Spleen (tissue), 11 donors: ENCODE measurements at regions not wholly inside any gene's neighbourhood (a gene's known extent, or its start where the extent isn't known, plus 50 kb on each side); places are given as distances from the start of the nearest gene placed in this dataset.
"Not testable (repeated sequence)": the region's sequence is repeated elsewhere in the genome, so short reads cannot be mapped to it uniquely, and the experiment has no call there.

Experiments
- DNase-seq: peaks from one replicate; pipeline ENCODE4 v3.0.0-alpha.2; 2020
- H3K27ac ChIP-seq, 8 donors: fragments of 200-600 bp; sonication (generic) in 7 of 8; 1 replicate in 4 of 8; 2 replicates in 4 of 8; pipeline versions ENCODE4 v1.5.0 to v1.8.0; 2016 to 2021; ENCODE audit warnings: inconsistent platforms in 4 of 8, mild to moderate bottlenecking in 4 of 8, moderate library complexity in 1 of 8
- H3K27me3 ChIP-seq, 7 donors: fragments of 200-600 bp; sonication (generic) in 6 of 7; replicated peaks in 1 of 7; 1 replicate in 4 of 7; 2 replicates in 3 of 7; pipeline versions ENCODE4 v1.5.0 to v1.8.0; 2016 to 2021; ENCODE audit warnings: inconsistent platforms in 3 of 7, mild to moderate bottlenecking in 1 of 7
- H3K36me3 ChIP-seq, 6 donors: fragments of 200-600 bp; sonication (generic) in 5 of 6; 1 replicate in 4 of 6; 2 replicates in 2 of 6; pipeline versions ENCODE4 v1.5.0 to v1.8.0; 2016 to 2021; ENCODE audit warnings: inconsistent platforms in 2 of 6
- H3K4me1 ChIP-seq, 6 donors: fragments of 200-600 bp; sonication (generic) in 5 of 6; 1 replicate in 3 of 6; 2 replicates in 3 of 6; pipeline versions ENCODE4 v1.5.0 to v1.8.0; 2016 to 2021; ENCODE audit warnings: inconsistent platforms in 3 of 6
- H3K4me3 ChIP-seq, 8 donors: fragments of 200-600 bp; sonication (generic) in 7 of 8; 1 replicate in 4 of 8; 2 replicates in 4 of 8; pipeline versions ENCODE4 v1.5.0 to v1.8.0; 2016 to 2021; ENCODE audit warnings: inconsistent platforms in 4 of 8, mild to moderate bottlenecking in 4 of 8, moderate library complexity in 2 of 8
- H3K9me3 ChIP-seq, 8 donors: fragments of 200-600 bp; sonication (generic) in 7 of 8; 1 replicate in 4 of 8; 2 replicates in 4 of 8; pipeline versions ENCODE4 v1.5.0 to v1.8.0; 2016 to 2021; ENCODE audit warnings: inconsistent platforms in 4 of 8
- CTCF ChIP-seq, 11 experiments: fragments of 200-600 bp in 7 of 11; fragments of 450-650 bp in 4 of 11; sonication (generic) in 4 of 11; IDR thresholded peaks in 8 of 11; conservative IDR thresholded peaks in 3 of 11; 1 replicate in 7 of 11; 2 replicates in 4 of 11; pipeline versions ENCODE4 v1.4.0 to v1.8.0; 2016 to 2021; ENCODE audit warnings: antibody characterized with exemption in 11 of 11, inconsistent platforms in 4 of 11, mild to moderate bottlenecking in 1 of 11
- POLR2A ChIP-seq, 3 donors: fragments of 450-650 bp; IDR thresholded peaks; one replicate each; pipeline ENCODE4 v1.5.1; 2017; ENCODE audit warnings: antibody characterized with exemption in 3 of 3, mild to moderate bottlenecking in 1 of 3
- POLR2AphosphoS5 ChIP-seq, 3 donors: sonication (generic); formaldehyde crosslinking; IDR thresholded peaks; one replicate each; pipeline ENCODE4 v1.5.1; 2017; ENCODE audit warnings: antibody characterized with exemption in 3 of 3
- WGBS, 5 donors: extraction: QIAGEN DNeasy Blood & Tissue Kit in 3 of 5; methylation state at CpG; one replicate each; pipeline versions ENCODE4 v1.1.5 to v1.1.7; 2013 to 2018; 5-methylcytosine and 5-hydroxymethylcytosine counted together
- intact Hi-C: fragments of 100-400 bp; cut with DNase I; formaldehyde crosslinking; loops from one replicate; pipeline ENCODE4 v1.15.0; 2023; ENCODE audit warnings: low total_unique reads
- donor health status: healthy with polysubstance abuse.
- donor health status: DM: no; HTN: no; CAD: no; lungs with moderate emphysema.
- donor health status: DM: no; HTN: no; CAD: no.
- donor health status: Bipolar disorder and iron deficiency.
- donor health status: healthy.
- donor health status: DM: no; HTN: no; CAD: no.
- donor health status: DM: yes; HTN: yes; CAD: no.

- WGBS, 5 donors, result 83 to 92% (median 90%) methylated on average over 4 of the region's 4 CpGs
- no peaks in the 10 kb centered on the region for H3K4me1 ChIP-seq
- H3K4me3 ChIP-seq, result no peak overlapping the region
- H3K36me3 ChIP-seq, result no peaks in the 10 kb centered on the region
- DNase-seq, result no peak
- peaks cover 0 to 7% (median 0%) of the 10 kb centered on the region in 7 donors for H3K27me3 ChIP-seq
- no peak for TF ChIP-seq CTCF (IDR thresholded peaks at IDR 0.05 in 8 of 11, conservative IDR thresholded peaks at IDR 0.05 in 3 of 11)
- TF ChIP-seq POLR2AphosphoS5 (IDR thresholded peaks at IDR 0.05), result no peak
- TF ChIP-seq POLR2A (IDR thresholded peaks at IDR 0.05), result no peak
- H3K27ac ChIP-seq, result no peak overlapping the region
- intact Hi-C loops, result no loop called here
- H3K9me3 ChIP-seq, result peaks cover 0 to 18% (median 0%) of the 10 kb centered on the region in 8 donors
These were observed 690.7 kb upstream of the TBX3 start for GRCh38 chr12:115374480-115375185.

DNA sequence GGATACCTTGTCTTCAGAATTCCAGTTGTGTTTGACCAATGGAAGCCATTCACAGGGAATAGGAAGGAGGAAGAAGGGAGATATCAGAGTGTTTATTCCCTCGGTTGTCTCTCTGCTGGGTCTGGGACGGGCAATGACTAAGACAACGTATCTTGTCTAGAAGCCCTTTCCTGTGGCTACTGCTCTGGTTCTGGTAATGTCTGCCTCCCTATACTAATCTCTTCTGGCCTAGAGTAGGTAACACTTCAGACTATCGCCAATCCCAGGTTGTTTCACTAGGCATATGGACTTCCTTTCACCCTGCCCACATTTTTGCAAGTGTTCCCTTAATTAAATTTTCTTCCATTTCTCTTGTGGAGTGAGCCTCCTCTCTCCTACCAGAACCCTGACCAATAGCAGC lies 687.7 kb upstream of the TBX3 start:
- intact Hi-C loops, result no loop called here
- no peaks in the 10 kb centered on the region for H3K27me3 ChIP-seq
- peaks cover 0 to 24% (median 0%) of the 10 kb centered on the region in 8 donors for H3K9me3 ChIP-seq
- 81 to 88% (median 86%) methylated on average over 4 of the region's 4 CpGs for WGBS, 5 donors
- DNase-seq, result no peak
- TF ChIP-seq POLR2A (IDR thresholded peaks at IDR 0.05) (no peak), CTCF (IDR thresholded peaks at IDR 0.05 in 8 of 11, conservative IDR thresholded peaks at IDR 0.05 in 3 of 11) (no peak)
- H3K4me3 ChIP-seq, result no peak overlapping the region
- no peaks in the 10 kb centered on the region for H3K4me1 ChIP-seq
- H3K27ac ChIP-seq, result no peak overlapping the region
- H3K36me3 ChIP-seq, result no peaks in the 10 kb centered on the region

DNA sequence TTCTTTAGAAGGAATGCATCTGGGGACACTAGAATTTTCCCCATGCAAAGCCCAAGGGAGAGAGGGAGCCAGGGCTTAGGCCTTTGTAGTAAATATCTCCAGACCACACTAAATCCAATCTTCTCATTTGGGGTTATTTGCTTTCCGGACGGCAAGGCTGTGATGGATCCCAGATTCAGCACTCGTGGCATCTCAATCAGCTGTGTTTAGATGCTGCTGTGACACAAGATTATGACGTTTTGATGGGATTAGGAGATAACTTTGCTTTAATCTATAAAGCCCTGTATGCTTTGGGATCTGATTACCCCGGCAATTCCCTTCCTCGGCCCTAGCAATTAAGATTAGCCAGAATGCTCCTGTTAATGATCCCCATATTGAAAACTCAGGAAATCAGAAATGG lies 686.7 kb upstream of the TBX3 start:
- Histone ChIP-seq H3K27ac (no peak overlapping the region), H3K27me3 (no peaks in the 10 kb centered on the region), H3K4me3 (no peak overlapping the region), H3K9me3 (peaks cover 0 to 28% (median 0%) of the 10 kb centered on the region in 8 donors), H3K36me3 (no peaks in the 10 kb centered on the region), H3K4me1 (no peaks in the 10 kb centered on the region)
- no peak for DNase-seq
- TF ChIP-seq POLR2AphosphoS5 (IDR thresholded peaks at IDR 0.05), result no peak
- no peak for TF ChIP-seq POLR2A (IDR thresholded peaks at IDR 0.05)
- TF ChIP-seq CTCF (IDR thresholded peaks at IDR 0.05 in 8 of 11, conservative IDR thresholded peaks at IDR 0.05 in 3 of 11), result no peak
- 69 to 80% (median 74%) methylated on average over 6 of the region's 6 CpGs for WGBS, 5 donors
- intact Hi-C loops, result no loop called here

GRCh38 chr12:115370207-115370606 lies 686.2 kb upstream of the TBX3 start:
- Histone ChIP-seq H3K4me1 (no peaks in the 10 kb centered on the region), H3K27me3 (no peaks in the 10 kb centered on the region), H3K27ac (no peak overlapping the region), H3K36me3 (no peaks in the 10 kb centered on the region), H3K9me3 (peaks cover 0 to 25% (median 0%) of the 10 kb centered on the region in 8 donors), H3K4me3 (no peak overlapping the region)
- intact Hi-C loops, result no loop called here
- WGBS, 5 donors, result 67 to 84% (median 74%) methylated on average over 3 of the region's 3 CpGs
- no peak for DNase-seq
- no peak for TF ChIP-seq POLR2AphosphoS5 (IDR thresholded peaks at IDR 0.05)
- TF ChIP-seq POLR2A (IDR thresholded peaks at IDR 0.05), result no peak
- no peak for TF ChIP-seq CTCF (IDR thresholded peaks at IDR 0.05 in 8 of 11, conservative IDR thresholded peaks at IDR 0.05 in 3 of 11)

DNA sequence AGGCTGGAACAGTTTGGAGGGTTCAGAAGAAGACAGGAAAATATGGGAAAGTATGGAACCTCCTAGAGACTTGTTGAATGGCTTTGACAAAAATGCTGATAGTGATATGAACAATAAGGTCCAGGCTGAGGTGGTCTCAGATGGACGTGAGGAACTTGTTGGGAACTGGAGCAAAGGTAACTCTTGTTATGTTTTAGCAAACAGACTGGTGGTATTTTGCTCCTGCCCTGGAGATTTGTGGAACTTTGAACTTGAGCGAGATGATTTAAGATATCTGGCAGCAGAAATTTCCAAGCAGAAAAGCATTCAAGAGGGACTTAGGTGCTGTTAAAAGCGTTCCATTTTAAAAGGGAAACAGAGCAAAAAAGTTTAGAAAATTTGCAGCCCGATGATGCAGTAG lies 682.3 kb upstream of the TBX3 start:
- H3K27ac ChIP-seq, H3K27me3 ChIP-seq, H3K36me3 ChIP-seq, DNase-seq, intact Hi-C loops, H3K4me3 ChIP-seq, H3K4me1 ChIP-seq: not testable (repeated sequence)
- peaks cover 0 to 10% (median 0%) of the 10 kb centered on the region in 8 donors for H3K9me3 ChIP-seq
- WGBS, 5 donors, result 87 to 94% (median 89%) methylated on average over 4 of the region's 4 CpGs

- H3K27ac ChIP-seq, intact Hi-C loops, H3K27me3 ChIP-seq, H3K4me3 ChIP-seq, H3K36me3 ChIP-seq, DNase-seq, H3K4me1 ChIP-seq: not testable (repeated sequence)
- WGBS, 5 donors, result 68 to 85% (median 80%) methylated on average over 4 of the region's 4 CpGs
- peaks cover 0 to 10% (median 0%) of the 10 kb centered on the region in 8 donors for H3K9me3 ChIP-seq
These were observed 681.8 kb upstream of the TBX3 start for GRCh38 chr12:115365765-115366164.
